ENCODE measurements at regions not wholly inside any gene's neighbourhood (a gene's known extent, or its start where the extent isn't known, plus 50 kb on each side); places are given as distances from the start of the nearest gene placed in this dataset.

- Mint-ChIP-seq H3K36me3 (no peaks in the 10 kb centered on the region), H3K4me1 (peaks cover 26% of the 10 kb centered on the region), H3K9me3 (peaks cover 0 to 3% (median 2%) of the 10 kb centered on the region in 7 donors), H3K27me3 (ENCODE audit: low read depth in 3 of 3) (peaks cover 0 to 1% (median 0%) of the 10 kb centered on the region in 3 donors), H3K27ac (no peak overlapping the region), H3K4me3 (no peak overlapping the region)
- Histone ChIP-seq H2AFZ (ENCODE audit: insufficient read depth, low read depth, low read length, poor library complexity, severe bottlenecking) (no peak overlapping the region), H3K9ac (ENCODE audit: insufficient read depth, low read length, poor library complexity, severe bottlenecking) (no peak overlapping the region), H3K27me3 (ENCODE audit: control insufficient read depth in 2 of 2, insufficient read depth in 2 of 2, low read length in 2 of 2) (no peaks in the 10 kb centered on the region), H3K79me2 (ENCODE audit: insufficient read depth, low read length) (no peaks in the 10 kb centered on the region), H4K20me1 (ENCODE audit: insufficient read depth, low read length) (no peaks in the 10 kb centered on the region), H3K9me3 (replicated peaks in 1 of 2; ENCODE audit: control insufficient read depth in 1 of 2, insufficient read depth in 1 of 2, low read length in 2 of 2) (no peaks in the 10 kb centered on the region), H3K4me2 (replicated peaks; ENCODE audit: extremely low read depth, low read length, poor library complexity, severe bottlenecking) (no peak overlapping the region), H3K4me3 (replicated peaks in 1 of 3; ENCODE audit: low read depth in 2 of 3, low read length in 3 of 3) (no peak overlapping the region), H3K36me3 (replicated peaks in 1 of 2; ENCODE audit: control insufficient read depth in 1 of 2, insufficient read depth in 2 of 2, low read length in 2 of 2) (no peaks in the 10 kb centered on the region), H3K27ac (ENCODE audit: low read depth in 1 of 2, low read length in 2 of 2) (no peak overlapping the region), H3K4me1 (ENCODE audit: control insufficient read depth in 1 of 2, insufficient read depth in 2 of 2, low read length in 2 of 2) (peaks cover 12 to 15% of the 10 kb centered on the region in 2 donors)
- no CpG with 5 or more reads among the region's 1 CpG for WGBS (ENCODE audit: insufficient coverage)
- no peak for TF ChIP-seq CTCF (IDR thresholded peaks at IDR 0.05)
- intact Hi-C loops (cut with micrococcal nuclease), result no loop called here
- no peak for DNase-seq
These were observed 683.8 kb downstream of the DIPK2A start for GRCh38 chr3:144655423-144655822.

- Histone ChIP-seq H3K4me3 (replicated peaks in 1 of 3; ENCODE audit: low read depth in 2 of 3, low read length in 3 of 3) (no peak overlapping the region), H3K9ac (ENCODE audit: insufficient read depth, low read length, poor library complexity, severe bottlenecking) (no peak overlapping the region), H3K36me3 (replicated peaks in 1 of 2; ENCODE audit: control insufficient read depth in 1 of 2, insufficient read depth in 2 of 2, low read length in 2 of 2) (no peaks in the 10 kb centered on the region), H3K9me3 (replicated peaks in 1 of 2; ENCODE audit: control insufficient read depth in 1 of 2, insufficient read depth in 1 of 2, low read length in 2 of 2) (peaks cover under 1 to 2% of the 10 kb centered on the region in 2 donors), H3K4me1 (ENCODE audit: control insufficient read depth in 1 of 2, insufficient read depth in 2 of 2, low read length in 2 of 2) (peaks cover 9 to 14% of the 10 kb centered on the region in 2 donors), H3K79me2 (ENCODE audit: insufficient read depth, low read length) (no peaks in the 10 kb centered on the region), H3K27me3 (ENCODE audit: control insufficient read depth in 2 of 2, insufficient read depth in 2 of 2, low read length in 2 of 2) (no peaks in the 10 kb centered on the region), H3K4me2 (replicated peaks; ENCODE audit: extremely low read depth, low read length, poor library complexity, severe bottlenecking) (no peak overlapping the region), H4K20me1 (ENCODE audit: insufficient read depth, low read length) (no peaks in the 10 kb centered on the region), H3K27ac (ENCODE audit: low read depth in 1 of 2, low read length in 2 of 2) (no peak overlapping the region), H2AFZ (ENCODE audit: insufficient read depth, low read depth, low read length, poor library complexity, severe bottlenecking) (no peak overlapping the region)
- intact Hi-C loops (cut with micrococcal nuclease), result no loop called here
- Mint-ChIP-seq H3K4me1 (peaks cover 24% of the 10 kb centered on the region), H3K9me3 (peaks cover 0 to 13% (median 5%) of the 10 kb centered on the region in 7 donors), H3K36me3 (no peaks in the 10 kb centered on the region), H3K27ac (no peak overlapping the region), H3K27me3 (ENCODE audit: low read depth in 3 of 3) (no peaks in the 10 kb centered on the region), H3K4me3 (no peak overlapping the region)
- DNase-seq, result peak; percentile 1 to 56 (median 1)
- WGBS (ENCODE audit: insufficient coverage), result no CpG with 5 or more reads among the region's 1 CpG
- no peak for TF ChIP-seq CTCF (IDR thresholded peaks at IDR 0.05)
These were observed 688.6 kb downstream of the DIPK2A start for GRCh38 chr3:144660186-144660585.

Measured in CD14-positive monocyte (primary cell).